ENCODE measurements at regions not wholly inside any gene's neighbourhood (a gene's known extent, or its start where the extent isn't known, plus 50 kb on each side); places are given as distances from the start of the nearest gene placed in this dataset.

DNA sequence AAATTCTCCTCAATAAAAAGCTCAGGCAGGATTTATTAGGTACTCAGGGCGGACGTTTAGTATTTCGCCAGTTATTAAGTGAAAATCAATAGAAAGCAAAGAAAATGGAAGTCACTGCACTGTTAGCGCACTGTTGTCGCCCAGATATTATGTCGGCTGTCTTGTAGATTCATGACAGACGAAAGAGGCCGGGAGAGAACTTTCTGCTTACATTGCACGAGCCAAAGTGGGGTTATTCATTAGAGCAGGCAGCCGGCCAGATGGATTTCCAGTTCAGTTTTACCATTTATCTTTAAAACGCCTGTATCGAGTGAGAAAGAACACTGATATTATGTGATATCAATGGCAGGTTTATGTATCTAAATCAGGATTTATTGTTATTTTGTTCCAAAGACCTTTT is 866.0 kb upstream of the NR2F2 start:
- H3K4me1 ChIP-seq (replicated peaks in 1 of 2), result no peaks in the 10 kb centered on the region
- no peak overlapping the region for H3K4me3 ChIP-seq
- TF ChIP-seq POLR2A (IDR thresholded peaks at IDR 0.05), result no peak
- TF ChIP-seq, protein P1, sequence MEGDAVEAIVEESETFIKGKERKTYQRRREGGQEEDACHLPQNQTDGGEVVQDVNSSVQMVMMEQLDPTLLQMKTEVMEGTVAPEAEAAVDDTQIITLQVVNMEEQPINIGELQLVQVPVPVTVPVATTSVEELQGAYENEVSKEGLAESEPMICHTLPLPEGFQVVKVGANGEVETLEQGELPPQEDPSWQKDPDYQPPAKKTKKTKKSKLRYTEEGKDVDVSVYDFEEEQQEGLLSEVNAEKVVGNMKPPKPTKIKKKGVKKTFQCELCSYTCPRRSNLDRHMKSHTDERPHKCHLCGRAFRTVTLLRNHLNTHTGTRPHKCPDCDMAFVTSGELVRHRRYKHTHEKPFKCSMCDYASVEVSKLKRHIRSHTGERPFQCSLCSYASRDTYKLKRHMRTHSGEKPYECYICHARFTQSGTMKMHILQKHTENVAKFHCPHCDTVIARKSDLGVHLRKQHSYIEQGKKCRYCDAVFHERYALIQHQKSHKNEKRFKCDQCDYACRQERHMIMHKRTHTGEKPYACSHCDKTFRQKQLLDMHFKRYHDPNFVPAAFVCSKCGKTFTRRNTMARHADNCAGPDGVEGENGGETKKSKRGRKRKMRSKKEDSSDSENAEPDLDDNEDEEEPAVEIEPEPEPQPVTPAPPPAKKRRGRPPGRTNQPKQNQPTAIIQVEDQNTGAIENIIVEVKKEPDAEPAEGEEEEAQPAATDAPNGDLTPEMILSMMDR (IDR thresholded peaks at IDR 0.05), result no peak
- no peaks in the 10 kb centered on the region for H3K36me3 ChIP-seq (replicated peaks in 1 of 2)
- intact Hi-C loops (cut with DNase I), result no loop called here
- no peaks in the 10 kb centered on the region for H3K27me3 ChIP-seq
- peak in 6 of 7 donors; percentile 30 to 82 (median 55) for DNase-seq
- no peaks in the 10 kb centered on the region for H3K9me3 ChIP-seq (replicated peaks in 1 of 3)
- H3K27ac ChIP-seq, result peak overlapping the region in 1 of 5 donors; percentile 54
- WGBS, 4 donors, result 44 to 61% (median 55%) methylated on average over 12 of the region's 12 CpGs

DNA sequence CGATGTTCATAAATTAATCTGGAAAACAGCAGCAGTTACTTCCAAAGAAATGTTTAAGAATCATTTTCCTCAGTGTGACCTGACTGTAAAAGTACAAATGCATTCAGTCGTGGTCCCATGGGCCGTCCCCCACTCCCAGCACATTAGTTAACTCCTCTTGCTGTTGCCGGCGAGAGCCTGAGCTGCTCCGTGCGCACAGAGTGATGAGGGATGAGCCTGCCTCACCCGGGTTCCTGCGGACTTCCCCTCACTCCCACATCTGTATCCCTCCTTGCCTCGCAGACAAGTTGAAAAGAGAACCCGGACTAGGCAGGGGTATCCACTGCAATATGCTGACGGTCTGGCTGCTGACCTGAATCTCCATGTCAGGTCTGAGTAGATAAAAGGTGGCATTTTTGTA is 861.7 kb upstream of the NR2F2 start:
- Histone ChIP-seq H3K4me3 (no peak overlapping the region), H3K27ac (peak overlapping the region in 2 of 5 donors; percentile 60 to 83), H3K27me3 (no peaks in the 10 kb centered on the region), H3K36me3 (replicated peaks in 1 of 2) (no peaks in the 10 kb centered on the region), H3K9me3 (replicated peaks in 1 of 3) (no peaks in the 10 kb centered on the region), H3K4me1 (replicated peaks in 1 of 2) (peaks cover 0 to 16% of the 10 kb centered on the region in 2 donors)
- intact Hi-C loops (cut with DNase I), result no loop called here
- WGBS, 4 donors, result 56 to 64% (median 59%) methylated on average over 12 of the region's 12 CpGs
- DNase-seq, result peak in 1 of 7 donors; percentile 16
- no peak for TF ChIP-seq POLR2A (IDR thresholded peaks at IDR 0.05)
- TF ChIP-seq, protein P1 (IDR thresholded peaks at IDR 0.05), result no peak

DNA sequence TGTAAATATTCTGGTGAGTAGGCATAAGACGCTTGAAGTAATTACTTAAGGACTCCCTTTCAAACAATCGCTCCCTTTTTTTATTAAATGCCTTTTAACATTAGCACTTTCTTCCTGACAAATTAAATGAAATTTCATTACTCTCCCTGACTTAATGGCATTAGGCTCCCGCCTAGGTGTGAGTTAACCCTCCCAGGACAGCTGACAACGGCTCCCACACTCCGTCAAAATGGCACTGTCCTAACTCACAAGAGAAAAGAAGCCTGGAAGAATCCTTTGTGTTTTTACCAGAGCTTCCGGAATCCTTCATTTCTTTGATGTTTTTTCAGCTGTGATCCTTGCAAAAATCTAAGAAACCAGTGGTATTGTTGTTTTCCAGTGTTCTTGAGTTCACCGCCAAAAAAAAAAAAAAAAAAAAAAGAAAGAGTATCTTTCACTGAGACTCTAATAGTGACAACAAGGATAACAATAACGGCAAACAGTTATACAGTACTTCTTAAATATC is 861.0 kb upstream of the NR2F2 start:
- intact Hi-C loops (cut with DNase I), result no loop called here
- TF ChIP-seq, protein P1 (IDR thresholded peaks at IDR 0.05), result no peak
- TF ChIP-seq POLR2A (IDR thresholded peaks at IDR 0.05), result no peak
- WGBS, 4 donors, result 41 to 56% (median 51%) methylated on average over 8 of the region's 8 CpGs
- no peak overlapping the region for H3K4me3 ChIP-seq
- no peak for DNase-seq
- H3K9me3 ChIP-seq (replicated peaks in 1 of 3), result no peaks in the 10 kb centered on the region
- H3K4me1 ChIP-seq (replicated peaks in 1 of 2), result peaks cover 0 to 16% of the 10 kb centered on the region in 2 donors
- no peaks in the 10 kb centered on the region for H3K36me3 ChIP-seq (replicated peaks in 1 of 2)
- peak overlapping the region in 3 of 5 donors; percentile 35 to 83 (median 60) for H3K27ac ChIP-seq
- H3K27me3 ChIP-seq, result no peaks in the 10 kb centered on the region

DNA sequence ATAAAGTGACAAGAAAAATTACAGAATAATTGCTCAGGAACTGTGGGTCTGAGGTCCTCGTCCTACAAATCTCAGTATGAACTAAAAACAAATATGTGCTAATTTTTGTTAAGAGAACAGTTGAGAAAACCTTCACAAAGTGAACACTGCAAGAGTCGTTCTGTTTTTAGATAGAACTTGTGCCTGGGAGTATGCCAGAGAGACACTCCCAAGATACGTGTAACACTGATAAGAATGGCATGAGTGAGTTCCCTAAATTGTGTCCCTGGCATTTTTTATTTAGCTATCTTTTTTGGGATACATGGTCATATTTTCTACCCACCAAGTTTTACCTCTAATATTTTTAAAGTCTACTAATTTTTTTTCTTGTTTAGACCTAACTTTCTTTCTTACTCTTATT is 860.0 kb upstream of the NR2F2 start:
- Histone ChIP-seq H3K4me1 (replicated peaks in 1 of 2) (peaks cover 0 to 16% of the 10 kb centered on the region in 2 donors), H3K27ac (peak overlapping the region in 3 of 5 donors; percentile 39 to 60 (median 54)), H3K4me3 (no peak overlapping the region), H3K9me3 (replicated peaks in 1 of 3) (no peaks in the 10 kb centered on the region), H3K36me3 (replicated peaks in 1 of 2) (no peaks in the 10 kb centered on the region), H3K27me3 (no peaks in the 10 kb centered on the region)
- DNase-seq, result no peak
- intact Hi-C loops (cut with DNase I), result loop anchor here in 1 of 2 donors (10.0 kb wide), 1 partner anchor 874 kb away; no protein-coding TSS in a partner anchor
- 25 to 41% (median 30%) methylated on average over 3 of the region's 3 CpGs for WGBS, 4 donors
- no peak for TF ChIP-seq POLR2A (IDR thresholded peaks at IDR 0.05)
- TF ChIP-seq, protein P1 (IDR thresholded peaks at IDR 0.05), result no peak
